ENCODE measurements at regions not wholly inside any gene's neighbourhood (a gene's known extent, or its start where the extent isn't known, plus 50 kb on each side); places are given as distances from the start of the nearest gene placed in this dataset.

DNA sequence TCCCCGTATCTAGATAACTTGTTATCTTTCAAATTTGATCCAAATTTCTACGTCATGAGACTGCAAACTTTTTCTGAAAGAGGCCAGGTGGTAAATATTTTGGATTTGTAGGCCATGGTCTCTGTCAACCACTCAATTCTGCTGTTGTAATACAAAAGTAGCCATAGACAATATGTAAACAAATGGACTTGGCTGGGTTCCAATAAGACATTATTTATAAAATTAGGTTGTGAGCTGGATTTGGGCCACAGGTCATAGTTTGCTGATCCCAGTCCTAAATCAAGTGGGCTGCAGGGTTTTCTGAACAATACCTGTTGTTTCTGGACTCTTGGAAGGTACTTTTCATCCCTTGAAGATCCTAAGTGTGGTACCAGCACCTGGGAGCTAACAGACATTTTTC lies 1178.0 kb downstream of the SORCS1 start:
- TF ChIP-seq, protein P1, sequence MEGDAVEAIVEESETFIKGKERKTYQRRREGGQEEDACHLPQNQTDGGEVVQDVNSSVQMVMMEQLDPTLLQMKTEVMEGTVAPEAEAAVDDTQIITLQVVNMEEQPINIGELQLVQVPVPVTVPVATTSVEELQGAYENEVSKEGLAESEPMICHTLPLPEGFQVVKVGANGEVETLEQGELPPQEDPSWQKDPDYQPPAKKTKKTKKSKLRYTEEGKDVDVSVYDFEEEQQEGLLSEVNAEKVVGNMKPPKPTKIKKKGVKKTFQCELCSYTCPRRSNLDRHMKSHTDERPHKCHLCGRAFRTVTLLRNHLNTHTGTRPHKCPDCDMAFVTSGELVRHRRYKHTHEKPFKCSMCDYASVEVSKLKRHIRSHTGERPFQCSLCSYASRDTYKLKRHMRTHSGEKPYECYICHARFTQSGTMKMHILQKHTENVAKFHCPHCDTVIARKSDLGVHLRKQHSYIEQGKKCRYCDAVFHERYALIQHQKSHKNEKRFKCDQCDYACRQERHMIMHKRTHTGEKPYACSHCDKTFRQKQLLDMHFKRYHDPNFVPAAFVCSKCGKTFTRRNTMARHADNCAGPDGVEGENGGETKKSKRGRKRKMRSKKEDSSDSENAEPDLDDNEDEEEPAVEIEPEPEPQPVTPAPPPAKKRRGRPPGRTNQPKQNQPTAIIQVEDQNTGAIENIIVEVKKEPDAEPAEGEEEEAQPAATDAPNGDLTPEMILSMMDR (IDR thresholded peaks at IDR 0.05): no peak
- TF ChIP-seq ZFX (IDR thresholded peaks at IDR 0.05; ENCODE audit: borderline replicate concordance): no peak

Measured in 22Rv1 (cell line).